ENCODE measurements at regions not wholly inside any gene's neighbourhood (a gene's known extent, or its start where the extent isn't known, plus 50 kb on each side); places are given as distances from the start of the nearest gene placed in this dataset.

DNA sequence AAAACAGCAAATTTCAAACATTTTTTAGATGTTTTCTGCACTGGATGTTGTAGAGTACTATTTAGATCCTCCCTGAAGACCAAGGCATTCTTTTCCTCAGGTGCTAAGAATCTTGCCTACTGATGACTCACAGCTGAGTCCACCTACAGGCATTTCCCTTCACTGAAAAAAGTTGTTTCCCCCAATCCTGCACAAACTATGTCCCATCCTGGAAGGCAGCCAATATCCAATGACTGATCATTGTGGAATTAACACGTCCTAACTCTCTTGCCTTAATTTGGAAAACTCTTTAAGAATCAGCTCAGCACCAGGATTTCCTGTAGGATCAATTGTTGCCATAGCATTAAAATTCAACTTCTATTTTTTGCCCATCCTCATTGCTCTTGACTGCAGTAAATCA is 268.4 kb upstream of the IRAK1BP1 start:
- no peaks in the 10 kb centered on the region for H3K79me2 ChIP-seq (ENCODE audit: insufficient read depth, low read length)
- ChIA-PET POLR2A (no interaction called here), CTCF (ENCODE audit: low intra/inter-chr PET ratio, low total read pairs) (no interaction called here)
- no peaks in the 10 kb centered on the region for H3K27me3 ChIP-seq (ENCODE audit: control insufficient read depth in 1 of 2, insufficient read depth in 2 of 2, low read length in 2 of 2)
- no peak overlapping the region for H2AFZ ChIP-seq (ENCODE audit: low read length)
- FAIRE-seq (no peak), DNase-seq (ENCODE audit: low spot score) (no peak), ATAC-seq (no peak)
- intact Hi-C loops (cut with micrococcal nuclease; ENCODE audit: unreplicated experiment): no loop called here
- H3K36me3 ChIP-seq (replicated peaks in 1 of 2; ENCODE audit: control insufficient read depth in 1 of 2, insufficient read depth in 2 of 2, low read length in 2 of 2): no peaks in the 10 kb centered on the region
- BruUV-seq (replicated peaks): no TSS peak
- no peaks in the 10 kb centered on the region for H3K9me3 ChIP-seq (ENCODE audit: low read length)
- TF ChIP-seq ZSCAN22 (CRISPR knock-in tag; IDR thresholded peaks at IDR 0.05) (no peak), ZFP62 (CRISPR knock-in tag; IDR thresholded peaks at IDR 0.05) (no peak), AHR (CRISPR knock-in tag; IDR thresholded peaks at IDR 0.05) (no peak), ZNF430 (CRISPR knock-in tag; IDR thresholded peaks at IDR 0.05) (no peak), YEATS2 (CRISPR knock-in tag; IDR thresholded peaks at IDR 0.05; ENCODE audit: borderline replicate concordance) (no peak), MAZ (IDR thresholded peaks at IDR 0.05; ENCODE audit: borderline replicate concordance, low read depth, low read length) (no peak), MAZ (CRISPR knock-in tag; IDR thresholded peaks at IDR 0.05; ENCODE audit: low read depth) (no peak), ZNF550 (CRISPR knock-in tag; IDR thresholded peaks at IDR 0.05; ENCODE audit: borderline replicate concordance) (no peak), ZNF598 (CRISPR knock-in tag; IDR thresholded peaks at IDR 0.05; ENCODE audit: borderline replicate concordance) (no peak), SOX6 (IDR thresholded peaks at IDR 0.05) (no peak), SOX6 (CRISPR knock-in tag; IDR thresholded peaks at IDR 0.05) (no peak), ZBTB38 (CRISPR knock-in tag; IDR thresholded peaks at IDR 0.05) (no peak), ZFP36L2 (CRISPR knock-in tag; IDR thresholded peaks at IDR 0.05) (no peak), SPEN (CRISPR knock-in tag; IDR thresholded peaks at IDR 0.05; ENCODE audit: low read depth) (no peak), JUNB (CRISPR knock-in tag; IDR thresholded peaks at IDR 0.05; ENCODE audit: borderline replicate concordance) (no peak), DPF2 (CRISPR knock-in tag; IDR thresholded peaks at IDR 0.05; ENCODE audit: borderline replicate concordance, low read depth) (no peak), ZSCAN25 (CRISPR knock-in tag; IDR thresholded peaks at IDR 0.05) (no peak), HDAC6 (IDR thresholded peaks at IDR 0.05; ENCODE audit: low read depth, low read length) (no peak)
- TF ChIP-seq, protein P1, sequence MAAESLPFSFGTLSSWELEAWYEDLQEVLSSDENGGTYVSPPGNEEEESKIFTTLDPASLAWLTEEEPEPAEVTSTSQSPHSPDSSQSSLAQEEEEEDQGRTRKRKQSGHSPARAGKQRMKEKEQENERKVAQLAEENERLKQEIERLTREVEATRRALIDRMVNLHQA (CRISPR knock-in tag; IDR thresholded peaks at IDR 0.05): no peak
- TF ChIP-seq, protein P2, sequence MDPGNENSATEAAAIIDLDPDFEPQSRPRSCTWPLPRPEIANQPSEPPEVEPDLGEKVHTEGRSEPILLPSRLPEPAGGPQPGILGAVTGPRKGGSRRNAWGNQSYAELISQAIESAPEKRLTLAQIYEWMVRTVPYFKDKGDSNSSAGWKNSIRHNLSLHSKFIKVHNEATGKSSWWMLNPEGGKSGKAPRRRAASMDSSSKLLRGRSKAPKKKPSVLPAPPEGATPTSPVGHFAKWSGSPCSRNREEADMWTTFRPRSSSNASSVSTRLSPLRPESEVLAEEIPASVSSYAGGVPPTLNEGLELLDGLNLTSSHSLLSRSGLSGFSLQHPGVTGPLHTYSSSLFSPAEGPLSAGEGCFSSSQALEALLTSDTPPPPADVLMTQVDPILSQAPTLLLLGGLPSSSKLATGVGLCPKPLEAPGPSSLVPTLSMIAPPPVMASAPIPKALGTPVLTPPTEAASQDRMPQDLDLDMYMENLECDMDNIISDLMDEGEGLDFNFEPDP (CRISPR knock-in tag; conservative IDR thresholded peaks at IDR 0.05): no peak
- TF ChIP-seq, protein P3, sequence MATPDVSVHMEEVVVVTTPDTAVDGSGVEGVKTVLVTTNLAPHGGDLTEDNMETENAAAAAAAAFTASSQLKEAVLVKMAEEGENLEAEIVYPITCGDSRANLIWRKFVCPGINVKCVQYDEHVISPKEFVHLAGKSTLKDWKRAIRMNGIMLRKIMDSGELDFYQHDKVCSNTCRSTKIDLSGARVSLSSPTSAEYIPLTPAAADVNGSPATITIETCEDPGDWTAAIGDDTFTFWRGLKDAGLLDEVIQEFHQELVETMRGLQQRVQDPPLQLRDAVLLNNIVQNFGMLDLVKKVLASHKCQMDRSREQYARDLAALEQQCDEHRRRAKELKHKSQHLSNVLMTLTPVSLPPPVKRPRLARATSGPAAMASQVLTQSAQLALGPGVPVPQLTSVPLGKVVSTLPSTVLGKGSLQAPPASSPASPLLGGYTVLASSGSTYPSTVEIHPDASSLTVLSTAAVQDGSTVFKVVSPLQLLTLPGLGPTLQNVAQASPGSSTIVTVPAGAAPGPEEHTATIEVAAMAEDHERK (CRISPR knock-in tag; IDR thresholded peaks at IDR 0.05; ENCODE audit: low read depth): no peak
- TF ChIP-seq, protein P4, sequence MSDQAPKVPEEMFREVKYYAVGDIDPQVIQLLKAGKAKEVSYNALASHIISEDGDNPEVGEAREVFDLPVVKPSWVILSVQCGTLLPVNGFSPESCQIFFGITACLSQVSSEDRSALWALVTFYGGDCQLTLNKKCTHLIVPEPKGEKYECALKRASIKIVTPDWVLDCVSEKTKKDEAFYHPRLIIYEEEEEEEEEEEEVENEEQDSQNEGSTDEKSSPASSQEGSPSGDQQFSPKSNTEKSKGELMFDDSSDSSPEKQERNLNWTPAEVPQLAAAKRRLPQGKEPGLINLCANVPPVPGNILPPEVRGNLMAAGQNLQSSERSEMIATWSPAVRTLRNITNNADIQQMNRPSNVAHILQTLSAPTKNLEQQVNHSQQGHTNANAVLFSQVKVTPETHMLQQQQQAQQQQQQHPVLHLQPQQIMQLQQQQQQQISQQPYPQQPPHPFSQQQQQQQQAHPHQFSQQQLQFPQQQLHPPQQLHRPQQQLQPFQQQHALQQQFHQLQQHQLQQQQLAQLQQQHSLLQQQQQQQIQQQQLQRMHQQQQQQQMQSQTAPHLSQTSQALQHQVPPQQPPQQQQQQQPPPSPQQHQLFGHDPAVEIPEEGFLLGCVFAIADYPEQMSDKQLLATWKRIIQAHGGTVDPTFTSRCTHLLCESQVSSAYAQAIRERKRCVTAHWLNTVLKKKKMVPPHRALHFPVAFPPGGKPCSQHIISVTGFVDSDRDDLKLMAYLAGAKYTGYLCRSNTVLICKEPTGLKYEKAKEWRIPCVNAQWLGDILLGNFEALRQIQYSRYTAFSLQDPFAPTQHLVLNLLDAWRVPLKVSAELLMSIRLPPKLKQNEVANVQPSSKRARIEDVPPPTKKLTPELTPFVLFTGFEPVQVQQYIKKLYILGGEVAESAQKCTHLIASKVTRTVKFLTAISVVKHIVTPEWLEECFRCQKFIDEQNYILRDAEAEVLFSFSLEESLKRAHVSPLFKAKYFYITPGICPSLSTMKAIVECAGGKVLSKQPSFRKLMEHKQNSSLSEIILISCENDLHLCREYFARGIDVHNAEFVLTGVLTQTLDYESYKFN (CRISPR knock-in tag; conservative IDR thresholded peaks at IDR 0.05): no peak
- no peaks in the 10 kb centered on the region for H4K20me1 ChIP-seq (ENCODE audit: insufficient read depth, low read length)
- no peak overlapping the region for H3K9ac ChIP-seq (ENCODE audit: insufficient read depth, low read depth, low read length)
- no peak overlapping the region for H3K27ac ChIP-seq (ENCODE audit: extremely low read length, insufficient read depth, low read length)
- no peak overlapping the region for H3K4me2 ChIP-seq (ENCODE audit: low read depth, low read length)
- H3K4me1 ChIP-seq (ENCODE audit: insufficient read depth, low read length): no peaks in the 10 kb centered on the region
- H3K4me3 ChIP-seq (replicated peaks in 1 of 3; ENCODE audit: insufficient read depth in 1 of 3, low read depth in 2 of 3, low read length in 3 of 3): no peak overlapping the region
- 7% methylated on average over 1 of the region's 1 CpG for WGBS (ENCODE audit: low lambda C conversion rate)
- in situ Hi-C loops (cut with HindIII; ENCODE audit: extremely low pct_ligation_motif_present, low pct_unique_long_range_greater_than_20kb): no loop called here
